ENCODE measurements at regions not wholly inside any gene's neighbourhood (a gene's known extent, or its start where the extent isn't known, plus 50 kb on each side); places are given as distances from the start of the nearest gene placed in this dataset.

- no peak for TF ChIP-seq CTCF (optimal IDR thresholded peaks at IDR 0.05 in 1 of 3, IDR thresholded peaks at IDR 0.05 in 1 of 3, conservative IDR thresholded peaks at IDR 0.05 in 1 of 3; ENCODE audit: extremely low read depth in 1 of 3, insufficient read depth in 2 of 3, low read length in 3 of 3)
- TF ChIP-seq EZH2 (IDR thresholded peaks at IDR 0.05; ENCODE audit: low read length), result no peak
Observed at GRCh38 chr4:8689741-8690140, 97.2 kb downstream of the CPZ start.
